ENCODE measurements at regions not wholly inside any gene's neighbourhood (a gene's known extent, or its start where the extent isn't known, plus 50 kb on each side); places are given as distances from the start of the nearest gene placed in this dataset.

DNA sequence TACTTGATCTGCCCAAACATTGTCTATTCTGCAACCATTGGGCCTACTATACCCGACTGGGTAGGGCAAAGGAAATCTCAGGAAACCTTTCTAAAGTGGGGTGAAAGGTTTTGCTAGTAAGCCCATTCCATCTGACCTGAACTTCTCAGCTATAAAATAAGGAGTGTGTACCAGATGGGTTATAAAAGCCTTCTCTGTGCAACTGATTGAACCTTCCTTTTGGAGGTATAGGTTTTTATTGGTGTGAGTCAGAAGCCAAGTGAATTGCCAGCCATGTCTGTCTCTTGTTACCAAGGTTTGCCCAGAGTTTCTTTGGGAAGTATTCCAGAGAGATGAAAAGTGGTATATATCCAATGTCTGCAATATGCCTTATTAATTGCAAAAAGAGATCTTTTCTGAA is 1271.0 kb upstream of the WWC1 start:
- in situ Hi-C loops (cut with HindIII; ENCODE audit: extremely low pct_ligation_motif_present, low pct_unique_long_range_greater_than_20kb), result no loop called here
- no peaks in the 10 kb centered on the region for H3K9me3 ChIP-seq (ENCODE audit: low read length)
- H3K4me1 ChIP-seq (ENCODE audit: insufficient read depth, low read length), result no peaks in the 10 kb centered on the region
- intact Hi-C loops (cut with micrococcal nuclease; ENCODE audit: unreplicated experiment), result no loop called here
- H3K9ac ChIP-seq (ENCODE audit: insufficient read depth, low read depth, low read length), result no peak overlapping the region
- H3K27me3 ChIP-seq (ENCODE audit: control insufficient read depth in 1 of 2, insufficient read depth in 2 of 2, low read length in 2 of 2), result no peaks in the 10 kb centered on the region
- ChIA-PET CTCF (ENCODE audit: low intra/inter-chr PET ratio, low total read pairs) (no interaction called here), POLR2A (no interaction called here)
- H3K79me2 ChIP-seq (ENCODE audit: insufficient read depth, low read length), result no peaks in the 10 kb centered on the region
- DNase-seq (ENCODE audit: low spot score) (no peak), ATAC-seq (no peak), FAIRE-seq (no peak)
- no TSS peak for BruUV-seq (replicated peaks)
- no peak overlapping the region for H3K4me2 ChIP-seq (ENCODE audit: low read depth, low read length)
- WGBS (ENCODE audit: low lambda C conversion rate), result 0% methylated on average over 1 of the region's 1 CpG
- no peak overlapping the region for H3K4me3 ChIP-seq (replicated peaks in 1 of 3; ENCODE audit: insufficient read depth in 1 of 3, low read depth in 2 of 3, low read length in 3 of 3)
- no peaks in the 10 kb centered on the region for H3K36me3 ChIP-seq (replicated peaks in 1 of 2; ENCODE audit: control insufficient read depth in 1 of 2, insufficient read depth in 2 of 2, low read length in 2 of 2)
- no peak overlapping the region for H2AFZ ChIP-seq (ENCODE audit: low read length)
- no peaks in the 10 kb centered on the region for H4K20me1 ChIP-seq (ENCODE audit: insufficient read depth, low read length)
- TF ChIP-seq ZKSCAN5 (CRISPR knock-in tag; IDR thresholded peaks at IDR 0.05) (no peak), GZF1 (CRISPR knock-in tag; IDR thresholded peaks at IDR 0.05) (no peak), BRCA1 (CRISPR knock-in tag; IDR thresholded peaks at IDR 0.05) (no peak)
- H3K27ac ChIP-seq (ENCODE audit: extremely low read length, insufficient read depth, low read length), result no peak overlapping the region

- ChIA-PET CTCF (ENCODE audit: low intra/inter-chr PET ratio, low total read pairs) (no interaction called here), POLR2A (no interaction called here)
- intact Hi-C loops (cut with micrococcal nuclease; ENCODE audit: unreplicated experiment) (no loop called here), in situ Hi-C loops (cut with HindIII; ENCODE audit: extremely low pct_ligation_motif_present, low pct_unique_long_range_greater_than_20kb) (no loop called here)
- no peak overlapping the region for H2AFZ ChIP-seq (ENCODE audit: low read length)
- no peak overlapping the region for H3K4me3 ChIP-seq (replicated peaks in 1 of 3; ENCODE audit: insufficient read depth in 1 of 3, low read depth in 2 of 3, low read length in 3 of 3)
- FAIRE-seq (no peak), DNase-seq (ENCODE audit: low spot score) (no peak), ATAC-seq (no peak)
- H3K4me2 ChIP-seq (ENCODE audit: low read depth, low read length), result no peak overlapping the region
- 0% methylated on average over 2 of the region's 2 CpGs for WGBS (ENCODE audit: low lambda C conversion rate)
- no peaks in the 10 kb centered on the region for H3K4me1 ChIP-seq (ENCODE audit: insufficient read depth, low read length)
- no peaks in the 10 kb centered on the region for H4K20me1 ChIP-seq (ENCODE audit: insufficient read depth, low read length)
- H3K9me3 ChIP-seq (ENCODE audit: low read length), result no peaks in the 10 kb centered on the region
- no peak overlapping the region for H3K27ac ChIP-seq (ENCODE audit: extremely low read length, insufficient read depth, low read length)
- H3K9ac ChIP-seq (ENCODE audit: insufficient read depth, low read depth, low read length), result no peak overlapping the region
- BruUV-seq (replicated peaks), result no TSS peak
- H3K79me2 ChIP-seq (ENCODE audit: insufficient read depth, low read length), result no peaks in the 10 kb centered on the region
- no peaks in the 10 kb centered on the region for H3K27me3 ChIP-seq (ENCODE audit: control insufficient read depth in 1 of 2, insufficient read depth in 2 of 2, low read length in 2 of 2)
- H3K36me3 ChIP-seq (replicated peaks in 1 of 2; ENCODE audit: control insufficient read depth in 1 of 2, insufficient read depth in 2 of 2, low read length in 2 of 2), result no peaks in the 10 kb centered on the region
- TF ChIP-seq MXD4 (CRISPR knock-in tag; IDR thresholded peaks at IDR 0.05) (no peak), ZNF224 (CRISPR knock-in tag; IDR thresholded peaks at IDR 0.05) (no peak), ZNF234 (CRISPR knock-in tag; conservative IDR thresholded peaks at IDR 0.05) (no peak), ZBTB8A (CRISPR knock-in tag; IDR thresholded peaks at IDR 0.05; ENCODE audit: borderline replicate concordance, low read depth) (no peak), SNRNP70 (IDR thresholded peaks at IDR 0.05; ENCODE audit: low read depth, low read length) (no peak), ATM (IDR thresholded peaks at IDR 0.05; ENCODE audit: borderline replicate concordance) (no peak), ZNF619 (CRISPR knock-in tag; IDR thresholded peaks at IDR 0.05) (no peak), POLR2G (IDR thresholded peaks at IDR 0.05; ENCODE audit: low read depth, low read length) (no peak), PRMT3 (CRISPR knock-in tag; IDR thresholded peaks at IDR 0.05; ENCODE audit: borderline replicate concordance, low read depth) (no peak), ZMYM4 (CRISPR knock-in tag; IDR thresholded peaks at IDR 0.05) (no peak), DBP (CRISPR knock-in tag; IDR thresholded peaks at IDR 0.05; ENCODE audit: not compliant biosample characterization) (no peak), ZNF577 (CRISPR knock-in tag; IDR thresholded peaks at IDR 0.05; ENCODE audit: borderline replicate concordance, low read depth) (no peak), RELA (CRISPR knock-in tag; IDR thresholded peaks at IDR 0.05) (no peak), NCOR1 (IDR thresholded peaks at IDR 0.05; ENCODE audit: borderline replicate concordance, low read length) (no peak)
- TF ChIP-seq, protein P1, sequence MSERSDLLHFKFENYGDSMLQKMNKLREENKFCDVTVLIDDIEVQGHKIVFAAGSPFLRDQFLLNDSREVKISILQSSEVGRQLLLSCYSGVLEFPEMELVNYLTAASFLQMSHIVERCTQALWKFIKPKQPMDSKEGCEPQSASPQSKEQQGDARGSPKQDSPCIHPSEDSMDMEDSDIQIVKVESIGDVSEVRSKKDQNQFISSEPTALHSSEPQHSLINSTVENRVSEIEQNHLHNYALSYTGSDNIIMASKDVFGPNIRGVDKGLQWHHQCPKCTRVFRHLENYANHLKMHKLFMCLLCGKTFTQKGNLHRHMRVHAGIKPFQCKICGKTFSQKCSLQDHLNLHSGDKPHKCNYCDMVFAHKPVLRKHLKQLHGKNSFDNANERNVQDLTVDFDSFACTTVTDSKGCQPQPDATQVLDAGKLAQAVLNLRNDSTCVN (CRISPR knock-in tag; IDR thresholded peaks at IDR 0.05; ENCODE audit: borderline replicate concordance), result no peak
- TF ChIP-seq, protein P2, sequence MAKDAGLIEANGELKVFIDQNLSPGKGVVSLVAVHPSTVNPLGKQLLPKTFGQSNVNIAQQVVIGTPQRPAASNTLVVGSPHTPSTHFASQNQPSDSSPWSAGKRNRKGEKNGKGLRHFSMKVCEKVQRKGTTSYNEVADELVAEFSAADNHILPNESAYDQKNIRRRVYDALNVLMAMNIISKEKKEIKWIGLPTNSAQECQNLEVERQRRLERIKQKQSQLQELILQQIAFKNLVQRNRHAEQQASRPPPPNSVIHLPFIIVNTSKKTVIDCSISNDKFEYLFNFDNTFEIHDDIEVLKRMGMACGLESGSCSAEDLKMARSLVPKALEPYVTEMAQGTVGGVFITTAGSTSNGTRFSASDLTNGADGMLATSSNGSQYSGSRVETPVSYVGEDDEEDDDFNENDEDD (CRISPR knock-in tag; IDR thresholded peaks at IDR 0.05; ENCODE audit: borderline replicate concordance), result no peak
Observed at GRCh38 chr5:167029488-167029887, 1262.0 kb upstream of the WWC1 start.
